RWPE2 (cell line): ENCODE measurements at regions not wholly inside any gene's neighbourhood (a gene's known extent, or its start where the extent isn't known, plus 50 kb on each side); places are given as distances from the start of the nearest gene placed in this dataset.

Experiments
- ATAC-seq: fragments of 200-7000 bp; cut with Tn5 transposase; 3 replicates; pipeline ENCODE4 v1.9.1; 2021; ENCODE audit warnings: low read depth
- DNase-seq: peaks from one replicate; pipeline ENCODE4 v3.0.0-alpha.2; 2020; ENCODE audit warnings: low spot score
- H3K27ac ChIP-seq: fragments of 450-650 bp; 2 replicates; pipeline ENCODE4 v1.5.1; 2017; ENCODE audit warnings: mild to moderate bottlenecking; ENCODE audit not compliant: poor library complexity, severe bottlenecking
- H3K27me3 ChIP-seq: fragments of 250-450 bp; sonication (Bioruptor Pico); 2 replicates; pipeline ENCODE4 v1.5.1; 2021; ENCODE audit warnings: mild to moderate bottlenecking, moderate library complexity; ENCODE audit not compliant: insufficient read depth, poor library complexity, severe bottlenecking
- H3K36me3 ChIP-seq: fragments of 250-450 bp; sonication (Bioruptor Pico); 2 replicates; pipeline ENCODE4 v1.5.1; 2020; ENCODE audit warnings: low read depth, mild to moderate bottlenecking, moderate library complexity
- H3K4me1 ChIP-seq: fragments of 250-450 bp; sonication (Bioruptor Pico); 2 replicates; pipeline ENCODE4 v1.5.1; 2021; ENCODE audit warnings: mild to moderate bottlenecking, moderate library complexity; ENCODE audit not compliant: insufficient read depth, poor library complexity, severe bottlenecking
- H3K4me3 ChIP-seq: fragments of 250-450 bp; sonication (Bioruptor Pico); 2 replicates; pipeline ENCODE4 v1.5.1; 2021; ENCODE audit warnings: mild to moderate bottlenecking, moderate library complexity; ENCODE audit not compliant: severe bottlenecking
- H3K9me3 ChIP-seq: fragments of 250-450 bp; sonication (Bioruptor Pico); 2 replicates; pipeline ENCODE4 v1.5.1; 2021; ENCODE audit warnings: mild to moderate bottlenecking, moderate library complexity; ENCODE audit not compliant: severe bottlenecking
- CTCF ChIP-seq: fragments of 450-650 bp; IDR thresholded peaks from one replicate; pipeline ENCODE4 v1.5.1; 2017; ENCODE audit warnings: mild to moderate bottlenecking, moderate library complexity; ENCODE audit not compliant: poor library complexity, severe bottlenecking

- Histone ChIP-seq H3K36me3 (no peaks in the 10 kb centered on the region), H3K27me3 (no peaks in the 10 kb centered on the region), H3K4me3 (no peak overlapping the region), H3K4me1 (no peaks in the 10 kb centered on the region), H3K27ac (no peak overlapping the region), H3K9me3 (no peaks in the 10 kb centered on the region)
- ATAC-seq: no peak
- no peak for DNase-seq
- no peak for TF ChIP-seq CTCF
These were observed 260.6 kb upstream of the NEBL start for GRCh38 chr10:21157664-21158063.

DNA sequence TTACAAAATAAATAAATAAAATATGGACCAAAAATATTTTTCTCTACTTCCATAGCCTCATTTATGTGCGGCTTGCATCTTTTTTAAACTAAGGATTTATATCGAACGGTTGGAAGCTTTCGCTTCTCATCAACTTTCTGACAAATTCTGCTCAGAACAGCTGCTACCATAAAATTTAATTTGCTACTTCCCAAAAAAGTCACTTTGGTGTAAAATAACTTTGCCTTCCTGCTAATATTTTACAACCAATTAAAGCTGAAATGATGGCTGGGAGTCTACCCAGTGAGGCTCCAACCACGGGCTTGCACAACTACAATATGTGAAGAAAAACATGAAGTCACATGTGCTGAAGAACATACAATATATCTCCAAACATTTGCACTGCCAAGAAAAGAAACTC is 253.1 kb upstream of the NEBL start:
- no peaks in the 10 kb centered on the region for H3K9me3 ChIP-seq
- H3K27ac ChIP-seq: no peak overlapping the region
- TF ChIP-seq CTCF: no peak
- H3K4me3 ChIP-seq: no peak overlapping the region
- no peaks in the 10 kb centered on the region for H3K27me3 ChIP-seq
- H3K36me3 ChIP-seq: no peaks in the 10 kb centered on the region
- ATAC-seq (no peak), DNase-seq (no peak)
- H3K4me1 ChIP-seq: no peaks in the 10 kb centered on the region

- Histone ChIP-seq H3K27me3 (no peaks in the 10 kb centered on the region), H3K27ac (no peak overlapping the region), H3K36me3 (no peaks in the 10 kb centered on the region), H3K4me1 (no peaks in the 10 kb centered on the region), H3K4me3 (no peak overlapping the region), H3K9me3 (no peaks in the 10 kb centered on the region)
- TF ChIP-seq CTCF: no peak
- DNase-seq (no peak), ATAC-seq (no peak)
These were observed 249.3 kb upstream of the NEBL start for GRCh38 chr10:21146436-21146789.

DNA sequence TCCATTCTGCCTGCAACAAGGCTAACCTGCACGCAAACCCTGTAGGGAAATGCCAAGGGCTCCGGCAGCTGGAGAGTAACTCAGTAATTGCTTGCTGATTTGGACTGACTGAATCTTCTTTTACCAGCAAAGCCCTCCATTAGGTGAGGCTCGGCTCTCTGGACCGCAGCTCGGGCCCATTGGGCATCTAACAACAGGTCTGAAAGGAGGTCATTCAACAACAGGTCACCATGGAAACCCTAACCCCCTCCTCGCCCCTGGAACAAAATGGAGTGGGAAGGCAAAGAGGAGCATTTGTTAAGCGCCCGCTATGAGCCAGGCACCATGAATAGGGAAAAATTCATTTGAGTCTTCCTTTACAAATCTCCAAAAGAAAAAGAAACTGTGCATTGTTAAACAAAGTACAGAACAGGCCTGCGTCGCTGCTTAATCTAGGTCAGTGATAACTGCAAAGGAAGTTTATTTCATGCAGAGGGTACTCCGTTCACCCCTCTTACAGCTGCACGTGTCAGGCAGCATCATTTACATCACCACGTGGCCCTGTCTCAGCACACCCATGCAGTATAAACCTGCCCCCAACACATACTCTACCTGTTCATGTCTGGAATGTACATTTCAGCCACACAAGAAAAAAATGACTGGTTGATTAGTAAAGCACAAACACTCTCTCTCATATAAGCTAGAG is 248.8 kb upstream of the NEBL start:
- Histone ChIP-seq H3K4me1 (no peaks in the 10 kb centered on the region), H3K27me3 (no peaks in the 10 kb centered on the region), H3K36me3 (no peaks in the 10 kb centered on the region), H3K4me3 (no peak overlapping the region), H3K27ac (no peak overlapping the region), H3K9me3 (no peaks in the 10 kb centered on the region)
- ATAC-seq (no peak), DNase-seq (no peak)
- TF ChIP-seq CTCF: no peak

- H3K4me1 ChIP-seq: no peaks in the 10 kb centered on the region
- H3K27me3 ChIP-seq: no peaks in the 10 kb centered on the region
- no peak for DNase-seq
- ATAC-seq: 0 out of 3 replicates have a peak, but pooled peaks have one; percentile 25
- no peak overlapping the region for H3K4me3 ChIP-seq
- H3K36me3 ChIP-seq: no peaks in the 10 kb centered on the region
- no peak for TF ChIP-seq CTCF
- no peaks in the 10 kb centered on the region for H3K9me3 ChIP-seq
- H3K27ac ChIP-seq: no peak overlapping the region
These were observed 246.9 kb upstream of the NEBL start for GRCh38 chr10:21144047-21144446.
